Fibroblast of villous mesenchyme (primary cell): ENCODE measurements at regions not wholly inside any gene's neighbourhood (a gene's known extent, or its start where the extent isn't known, plus 50 kb on each side); places are given as distances from the start of the nearest gene placed in this dataset.

ENCODE experiments used
- DNase-seq: peaks from one replicate; pipeline ENCODE4 v3.0.0-alpha.2; 2010; ENCODE audit warnings: low read depth
- H3K4me3 ChIP-seq: 2 replicates; pipeline ENCODE4 v1.5.1; 2011; ENCODE audit warnings: low read depth, mild to moderate bottlenecking, low read length
- TF ChIP-seq, protein P1 (sequence below): IDR thresholded peaks from 2 replicates; pipeline ENCODE4 v1.5.1; 2012; ENCODE audit warnings: low read depth, mild to moderate bottlenecking, low read length; ENCODE audit not compliant: insufficient read depth

GRCh38 chr7:93751421-93751820 is 139.1 kb downstream of the TFPI2 start:
- TF ChIP-seq, protein P1, sequence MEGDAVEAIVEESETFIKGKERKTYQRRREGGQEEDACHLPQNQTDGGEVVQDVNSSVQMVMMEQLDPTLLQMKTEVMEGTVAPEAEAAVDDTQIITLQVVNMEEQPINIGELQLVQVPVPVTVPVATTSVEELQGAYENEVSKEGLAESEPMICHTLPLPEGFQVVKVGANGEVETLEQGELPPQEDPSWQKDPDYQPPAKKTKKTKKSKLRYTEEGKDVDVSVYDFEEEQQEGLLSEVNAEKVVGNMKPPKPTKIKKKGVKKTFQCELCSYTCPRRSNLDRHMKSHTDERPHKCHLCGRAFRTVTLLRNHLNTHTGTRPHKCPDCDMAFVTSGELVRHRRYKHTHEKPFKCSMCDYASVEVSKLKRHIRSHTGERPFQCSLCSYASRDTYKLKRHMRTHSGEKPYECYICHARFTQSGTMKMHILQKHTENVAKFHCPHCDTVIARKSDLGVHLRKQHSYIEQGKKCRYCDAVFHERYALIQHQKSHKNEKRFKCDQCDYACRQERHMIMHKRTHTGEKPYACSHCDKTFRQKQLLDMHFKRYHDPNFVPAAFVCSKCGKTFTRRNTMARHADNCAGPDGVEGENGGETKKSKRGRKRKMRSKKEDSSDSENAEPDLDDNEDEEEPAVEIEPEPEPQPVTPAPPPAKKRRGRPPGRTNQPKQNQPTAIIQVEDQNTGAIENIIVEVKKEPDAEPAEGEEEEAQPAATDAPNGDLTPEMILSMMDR: no peak
- no peak for DNase-seq
- no peak overlapping the region for H3K4me3 ChIP-seq

GRCh38 chr7:93750986-93751385 is 139.6 kb downstream of the TFPI2 start:
- no peak for DNase-seq
- TF ChIP-seq, protein P1: no peak

DNA sequence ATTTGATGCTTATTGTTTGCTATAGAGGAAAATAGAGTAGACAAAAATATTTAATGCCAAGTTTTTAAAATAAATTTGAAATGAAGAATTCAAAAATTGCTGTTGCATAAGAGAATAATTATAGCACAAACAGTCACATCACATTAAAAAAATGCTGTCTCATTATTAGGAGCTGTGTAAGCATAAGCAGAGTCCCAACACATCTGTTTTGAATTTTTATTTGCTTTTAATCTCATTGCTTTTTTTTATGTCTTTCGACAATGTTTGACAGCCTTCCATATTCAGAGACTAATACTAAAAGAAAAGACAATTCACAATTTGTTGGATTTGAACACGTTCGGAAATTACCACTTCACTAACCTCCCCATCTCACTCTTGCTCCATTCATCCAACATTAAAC is 143.5 kb downstream of the TFPI2 start:
- no peak for DNase-seq
- no peak overlapping the region for H3K4me3 ChIP-seq
- TF ChIP-seq, protein P1: no peak

More at GRCh38 chr7:93750986-93751385, 139.6 kb downstream of the TFPI2 start:
- H3K4me3 ChIP-seq: no peak overlapping the region

GRCh38 chr7:93739424-93739823 is 151.1 kb downstream of the TFPI2 start:
- TF ChIP-seq, protein P1: no peak
- no peak for DNase-seq
- no peak overlapping the region for H3K4me3 ChIP-seq

DNA sequence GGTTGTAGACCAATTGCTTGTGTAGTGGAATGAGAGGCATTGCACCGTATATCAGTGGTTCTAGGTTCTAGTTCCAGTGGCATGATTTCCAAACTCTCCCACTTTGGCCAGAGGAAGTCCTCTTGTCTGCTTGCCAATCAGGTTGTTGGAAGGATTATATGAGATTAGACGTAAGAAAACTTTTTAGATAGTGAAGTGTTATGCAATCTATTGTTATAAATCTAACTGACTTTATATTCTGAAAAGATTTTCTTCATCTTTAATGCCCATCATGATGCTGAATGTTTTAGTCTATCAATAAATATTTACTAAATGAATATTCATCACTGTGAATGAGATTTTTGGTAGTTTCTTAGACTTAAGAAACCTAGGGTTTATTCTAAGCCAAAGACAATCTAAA is 152.6 kb downstream of the TFPI2 start:
- no peak for DNase-seq
- H3K4me3 ChIP-seq: no peak overlapping the region
- TF ChIP-seq, protein P1: no peak

DNA sequence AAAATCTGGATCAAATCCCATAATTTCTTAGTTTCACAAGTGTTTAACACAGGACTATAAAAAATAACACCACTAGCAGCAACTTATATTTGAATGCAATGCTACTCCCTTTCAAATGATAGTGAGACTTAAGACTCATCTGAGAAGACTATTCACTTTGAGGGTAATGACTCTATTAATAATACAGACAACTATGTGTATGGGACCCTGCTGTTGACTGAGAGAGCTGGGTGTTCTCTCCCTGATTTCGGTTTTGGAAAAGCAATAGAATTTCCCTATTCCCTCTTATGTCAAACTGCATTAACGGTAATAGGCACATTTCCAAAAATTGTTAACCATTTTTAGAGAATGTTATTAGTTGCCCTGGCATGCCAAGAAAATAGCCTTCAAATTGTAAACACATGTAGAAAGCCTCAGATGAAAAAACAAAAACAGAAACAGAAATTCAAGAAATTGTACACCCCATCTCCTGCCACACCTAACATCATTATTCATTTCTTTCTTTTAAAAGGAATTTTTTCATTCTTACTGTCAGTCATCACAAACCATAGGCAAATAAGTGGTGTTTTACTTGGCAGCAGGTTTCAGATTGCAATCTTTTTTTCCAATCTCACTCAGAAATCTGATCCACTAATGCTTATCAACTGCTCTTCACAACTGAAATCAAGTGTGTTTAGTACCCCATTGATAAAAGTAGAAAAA is 153.7 kb downstream of the TFPI2 start:
- no peak for DNase-seq
- TF ChIP-seq, protein P1: no peak

DNA sequence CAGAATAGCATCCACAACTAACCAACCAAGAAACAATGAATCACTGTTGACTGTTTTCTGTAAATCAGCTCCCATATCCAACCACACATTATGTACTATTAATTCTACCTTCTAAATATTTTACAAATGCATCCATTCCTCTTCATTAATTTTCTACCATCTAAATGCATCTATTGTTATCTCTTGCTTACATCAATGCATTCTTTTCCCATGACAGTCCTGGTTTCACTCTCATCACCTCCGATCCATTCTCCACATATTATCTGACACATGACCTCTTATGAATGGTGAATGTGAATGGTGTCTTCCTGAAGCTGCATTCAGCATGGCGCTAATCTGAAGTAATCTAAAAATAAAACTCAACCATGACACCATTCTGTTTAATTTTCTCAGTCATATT is 153.8 kb upstream of the CALCR start:
- TF ChIP-seq, protein P1: no peak
- DNase-seq: no peak
- H3K4me3 ChIP-seq: no peak overlapping the region

More for the DNA sequence above, 153.7 kb downstream of the TFPI2 start:
- H3K4me3 ChIP-seq: no peak overlapping the region
